Stimulated activated CD8-positive, alpha-beta memory T cell treated with anti-CD3 and anti-CD28 coated beads, Interleukin-12 subunit alpha, Interleukin-12 subunit beta, amount 100 ng/mL, for 1 hour (primary cell): ENCODE measurements at regions not wholly inside any gene's neighbourhood (a gene's known extent, or its start where the extent isn't known, plus 50 kb on each side); places are given as distances from the start of the nearest gene placed in this dataset.

Experiments
- DNase-seq: peaks from one replicate; pipeline ENCODE4 v3.0.0-alpha.2; 2020; ENCODE audit warnings: low read depth

DNA sequence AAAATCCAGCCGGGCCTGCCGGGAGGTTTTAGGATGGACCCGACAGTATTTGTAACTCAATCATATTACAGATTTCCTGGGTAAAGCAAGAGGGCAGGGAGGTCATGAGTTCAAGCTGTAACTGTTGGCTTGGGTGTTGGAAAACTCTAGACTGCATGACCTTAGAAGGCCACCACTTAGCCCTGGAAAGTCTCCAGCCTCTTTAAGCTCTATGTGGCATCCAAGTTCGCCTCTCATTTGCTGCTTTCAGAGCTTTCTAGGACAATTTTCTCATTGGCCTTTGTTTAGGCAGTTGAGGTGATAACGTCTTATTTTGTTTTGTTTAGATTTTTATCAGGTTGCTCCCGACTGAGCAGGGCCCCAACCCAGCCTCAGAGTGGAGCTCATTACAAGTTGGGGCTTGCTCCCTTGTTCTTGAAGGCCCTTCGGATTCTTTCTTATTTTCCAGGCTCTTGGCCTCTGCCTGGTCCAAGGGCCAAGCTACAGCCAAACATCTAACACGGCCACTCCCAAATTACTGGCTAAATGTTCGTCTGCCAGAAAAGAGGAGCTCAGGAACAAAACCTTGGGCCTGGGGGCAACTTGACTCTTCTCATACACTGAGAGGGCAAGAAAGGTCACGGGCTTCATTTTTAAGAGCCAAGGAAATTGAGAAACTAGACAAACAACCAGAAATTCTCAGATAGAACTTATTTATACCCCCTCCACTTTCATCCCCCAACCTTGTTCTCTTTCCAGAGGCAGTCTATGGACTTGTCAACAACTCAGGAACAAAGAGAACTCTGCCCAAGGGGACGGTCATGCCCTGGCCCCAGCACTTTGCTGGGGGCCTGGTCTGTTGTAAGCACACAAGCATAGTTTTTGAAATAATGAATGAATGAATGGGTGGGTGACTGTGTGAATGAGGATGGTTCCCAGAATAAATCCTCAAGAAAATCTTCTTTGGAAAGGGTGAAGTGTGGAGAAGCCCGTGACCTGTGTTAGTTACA is 526.9 kb downstream of the BNC2 start:
- DNase-seq: no peak

DNA sequence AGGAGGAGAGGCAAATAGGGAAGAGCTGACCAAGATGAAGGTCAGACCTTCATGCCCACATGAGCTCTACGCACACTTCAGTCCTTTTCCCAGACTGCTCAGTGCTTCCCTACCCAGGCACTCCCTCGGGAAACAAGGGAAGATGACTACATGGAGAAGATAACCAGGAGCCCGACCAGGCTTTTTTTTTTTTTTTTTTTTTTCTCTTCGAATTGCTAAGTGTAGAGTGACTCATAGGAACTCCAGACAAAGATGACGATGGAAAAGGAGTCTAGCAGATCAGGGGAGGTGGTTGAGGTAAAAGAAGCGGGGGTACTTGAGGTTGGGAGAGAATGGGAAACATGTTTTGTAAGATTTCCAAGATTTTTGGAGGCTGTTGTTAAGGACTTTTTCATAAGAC is 526.1 kb downstream of the BNC2 start:
- DNase-seq: no peak

DNA sequence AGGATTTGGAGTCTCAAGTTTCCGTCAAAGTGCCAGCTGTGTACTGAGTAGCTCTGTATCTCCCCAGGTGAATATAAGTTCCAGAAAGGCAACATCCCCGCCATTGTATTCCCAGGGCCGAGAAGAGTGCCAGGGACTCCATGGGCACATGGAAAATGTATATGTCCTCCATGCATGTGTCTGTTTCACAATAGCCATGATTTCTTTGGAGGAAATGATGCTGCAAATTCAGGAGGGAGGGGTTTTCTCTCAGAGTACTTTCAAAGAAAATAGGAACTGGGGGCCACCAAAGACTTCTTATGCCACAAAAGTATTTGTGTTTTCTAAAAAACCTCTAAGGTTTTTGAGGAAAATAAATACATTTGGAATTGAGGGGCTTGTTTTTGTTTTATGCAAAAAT is 524.6 kb downstream of the BNC2 start:
- no peak for DNase-seq

DNA sequence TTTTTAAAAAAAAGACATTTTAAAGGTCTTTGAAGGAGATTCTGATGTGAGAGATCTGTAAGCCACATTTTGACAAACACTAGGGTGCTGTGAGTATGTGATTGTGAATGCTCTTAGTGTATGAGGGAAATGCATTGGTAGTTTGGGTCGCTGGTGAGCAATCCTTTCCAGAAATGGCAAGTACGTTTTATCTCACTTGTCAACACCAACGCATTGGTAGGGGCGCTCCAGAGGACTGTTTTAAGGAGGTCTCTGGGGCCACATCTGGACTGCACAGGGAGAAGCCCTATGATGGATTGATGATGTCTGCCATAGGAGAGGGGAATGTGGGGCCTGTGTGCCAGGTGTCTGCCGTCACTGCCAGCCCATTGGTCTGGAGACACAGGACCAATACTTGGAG is 522.6 kb downstream of the BNC2 start:
- no peak for DNase-seq

DNA sequence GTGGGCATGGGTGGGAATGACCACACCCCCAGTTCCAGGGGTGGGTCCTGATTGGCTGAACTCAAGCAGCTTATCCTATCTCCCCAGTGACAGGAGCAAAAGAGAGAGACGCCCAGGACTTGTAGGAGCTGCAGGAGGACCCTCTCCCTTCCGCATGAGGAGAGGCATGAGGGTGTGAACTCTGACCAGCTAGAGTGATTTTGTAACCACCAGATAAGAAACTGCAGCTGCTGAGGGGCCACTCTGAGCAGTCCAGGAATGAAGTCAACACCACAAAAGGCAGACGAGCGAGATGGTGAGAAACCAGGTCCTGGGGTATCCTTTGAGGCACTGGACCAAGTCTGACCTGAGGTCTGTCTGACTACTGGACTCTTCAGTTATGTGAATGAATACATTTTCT is 521.9 kb downstream of the BNC2 start:
- DNase-seq: no peak

DNA sequence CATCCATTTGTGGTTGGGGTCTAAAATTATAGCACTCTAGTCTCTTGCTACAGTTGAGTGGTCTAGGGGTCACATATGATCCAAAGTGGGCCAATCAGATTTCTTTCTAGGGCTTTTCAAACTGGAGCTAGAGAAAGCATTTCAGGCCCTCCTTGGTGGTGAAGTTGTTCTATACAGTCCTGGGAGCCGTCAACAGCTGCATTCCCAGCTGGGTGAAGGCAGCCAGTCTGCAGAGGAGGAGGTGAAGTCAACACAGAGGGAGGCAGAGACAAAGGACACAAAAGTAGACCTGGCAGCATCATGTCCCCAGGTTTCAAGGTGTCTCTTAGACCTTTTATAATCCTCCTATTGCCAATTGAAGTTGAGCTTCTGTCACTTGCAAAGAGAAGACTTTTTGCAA is 518.2 kb downstream of the BNC2 start:
- no peak for DNase-seq

DNA sequence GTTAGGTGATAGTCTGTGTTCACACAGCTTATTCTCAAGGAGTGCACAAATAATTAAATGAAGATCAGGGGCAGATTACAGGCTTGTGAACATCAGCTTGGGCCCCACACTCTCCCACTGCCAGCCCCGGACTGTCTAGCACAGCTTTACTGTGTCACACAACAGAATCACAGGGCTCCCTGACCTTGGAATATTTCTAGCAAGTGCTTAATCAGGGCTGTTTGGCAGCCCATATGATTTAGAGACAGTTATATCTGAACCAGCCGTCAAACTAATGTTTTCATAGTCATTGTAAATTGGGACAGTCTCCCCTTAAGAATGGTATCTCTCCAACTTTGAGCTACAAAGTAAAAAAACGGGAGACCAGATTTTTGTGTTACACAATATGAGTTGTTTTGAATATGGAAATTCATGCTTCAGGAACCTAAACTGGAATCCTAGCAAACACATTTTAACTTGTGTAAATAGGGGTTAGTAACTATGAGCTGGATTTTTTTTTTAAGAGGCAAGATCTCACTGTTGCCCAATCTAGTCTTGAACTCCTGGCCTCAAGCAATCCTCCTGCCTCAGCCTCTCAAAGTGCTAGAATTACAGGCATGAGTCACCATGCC is 517.6 kb downstream of the BNC2 start:
- DNase-seq: no peak

DNA sequence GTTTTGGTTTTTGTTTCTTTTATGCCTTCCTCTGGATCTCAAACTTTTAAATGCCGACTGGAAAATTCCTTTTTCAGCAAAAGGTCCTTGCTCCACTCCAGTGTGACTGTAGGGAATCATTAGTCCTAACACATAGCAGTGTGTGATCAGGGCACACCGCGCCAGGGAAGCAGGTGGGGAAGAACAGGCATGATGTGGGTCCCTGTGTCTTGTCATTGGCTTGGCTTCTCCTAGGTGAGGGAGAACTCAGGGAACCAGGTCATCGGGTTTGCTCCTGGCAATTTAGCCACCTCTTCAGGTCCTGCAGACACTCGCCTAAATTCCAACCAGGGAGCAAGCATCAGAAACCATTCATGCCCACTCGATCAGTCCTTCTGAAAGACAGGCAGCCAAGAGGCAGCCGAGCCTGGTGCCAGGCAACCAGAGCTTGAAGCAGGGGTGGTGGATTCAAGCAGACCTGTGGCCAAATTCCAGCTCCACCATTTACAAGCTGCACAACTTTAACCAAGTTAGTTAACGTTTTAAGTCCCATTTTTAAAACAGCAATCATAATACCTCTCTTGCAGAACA is 514.2 kb downstream of the BNC2 start:
- no peak for DNase-seq

DNA sequence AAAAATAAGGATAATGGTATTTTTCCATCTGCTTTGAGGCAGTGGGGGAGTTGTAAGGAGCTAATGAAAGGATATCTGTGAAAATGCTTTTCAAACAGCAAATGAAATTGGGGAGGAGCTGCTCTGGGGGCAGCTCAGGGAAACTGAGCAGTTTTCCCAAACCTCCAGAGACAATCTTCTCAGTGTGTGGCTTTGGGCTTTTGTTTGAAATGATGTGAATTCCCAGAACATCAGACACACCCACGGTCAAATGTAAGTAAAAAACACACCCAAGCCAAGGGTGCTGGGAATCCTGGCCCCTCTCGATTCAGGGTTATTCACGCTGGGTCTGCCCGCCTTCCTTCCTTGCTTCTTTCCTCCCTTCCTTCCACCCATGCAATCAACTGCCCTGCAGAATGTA is 512.6 kb downstream of the BNC2 start:
- no peak for DNase-seq

DNA sequence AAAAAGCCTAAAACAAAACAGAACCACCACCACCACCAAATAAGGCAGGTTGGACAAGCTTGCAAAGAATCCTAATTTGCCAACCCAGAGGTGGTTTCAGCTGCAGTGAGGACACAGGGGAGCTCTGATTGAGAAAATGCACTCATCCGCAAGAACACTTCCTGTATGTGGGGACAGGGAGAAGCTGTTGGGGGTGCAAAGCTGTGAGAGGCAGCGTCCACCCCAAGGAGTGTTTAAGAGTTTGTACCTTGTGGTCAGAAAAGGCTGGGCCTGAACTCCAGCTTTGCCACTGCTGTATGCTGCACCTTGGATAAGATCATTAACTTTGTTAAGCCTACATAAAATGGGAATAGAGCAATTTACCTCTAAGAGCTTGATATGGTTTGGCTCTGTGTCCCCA is 511.7 kb downstream of the BNC2 start:
- no peak for DNase-seq
